ENCODE measurements at regions not wholly inside any gene's neighbourhood (a gene's known extent, or its start where the extent isn't known, plus 50 kb on each side); places are given as distances from the start of the nearest gene placed in this dataset.

GRCh38 chr5:126098330-126099017 lies 324.7 kb upstream of the GRAMD2B start:
- no peaks in the 10 kb centered on the region for H3K27me3 ChIP-seq (ENCODE audit: low read length)
- H3K4me1 ChIP-seq (ENCODE audit: low read length), result no peaks in the 10 kb centered on the region
- no peak overlapping the region for H3K27ac ChIP-seq (ENCODE audit: low read length)
- no peaks in the 10 kb centered on the region for H3K36me3 ChIP-seq (ENCODE audit: insufficient read depth, low read length)
- no peak overlapping the region for H3K4me3 ChIP-seq (ENCODE audit: low read length)
- H3K79me2 ChIP-seq (ENCODE audit: low read length), result no peaks in the 10 kb centered on the region
- H4K20me1 ChIP-seq (ENCODE audit: insufficient read depth, low read depth, low read length), result no peaks in the 10 kb centered on the region
- H3K4me2 ChIP-seq (ENCODE audit: low read depth, low read length, poor library complexity, severe bottlenecking), result no peak overlapping the region
- no peaks in the 10 kb centered on the region; the same call in none of the 2 replicates for H3K9me3 ChIP-seq (ENCODE audit: low read length)
- no peak for DNase-seq
- no peak overlapping the region for H3K9ac ChIP-seq (ENCODE audit: low read length)
- no peaks in the 10 kb centered on the region; the same call in 1 of the 2 replicates for H3K9me2 ChIP-seq (replicated peaks; ENCODE audit: insufficient read depth, low read length)
- H2AFZ ChIP-seq (ENCODE audit: low read length), result no peak overlapping the region

GRCh38 chr5:126099077-126099476 lies 324.1 kb upstream of the GRAMD2B start:
- Histone ChIP-seq H2AFZ (ENCODE audit: low read length) (no peak overlapping the region), H3K27me3 (ENCODE audit: low read length) (no peaks in the 10 kb centered on the region), H3K9me3 (ENCODE audit: low read length) (no peaks in the 10 kb centered on the region; the same call in none of the 2 replicates), H3K9ac (ENCODE audit: low read length) (no peak overlapping the region), H4K20me1 (ENCODE audit: insufficient read depth, low read depth, low read length) (no peaks in the 10 kb centered on the region), H3K79me2 (ENCODE audit: low read length) (no peaks in the 10 kb centered on the region), H3K4me2 (ENCODE audit: low read depth, low read length, poor library complexity, severe bottlenecking) (no peak overlapping the region), H3K36me3 (ENCODE audit: insufficient read depth, low read length) (no peaks in the 10 kb centered on the region), H3K4me1 (ENCODE audit: low read length) (no peaks in the 10 kb centered on the region), H3K4me3 (ENCODE audit: low read length) (no peak overlapping the region), H3K9me2 (replicated peaks; ENCODE audit: insufficient read depth, low read length) (no peaks in the 10 kb centered on the region; the same call in 1 of the 2 replicates), H3K27ac (ENCODE audit: low read length) (no peak overlapping the region)
- DNase-seq, result no peak

- Histone ChIP-seq H3K79me2 (ENCODE audit: low read length) (no peaks in the 10 kb centered on the region), H3K4me2 (ENCODE audit: low read depth, low read length, poor library complexity, severe bottlenecking) (no peak overlapping the region), H4K20me1 (ENCODE audit: insufficient read depth, low read depth, low read length) (no peaks in the 10 kb centered on the region), H3K9me3 (ENCODE audit: low read length) (no peaks in the 10 kb centered on the region; the same call in none of the 2 replicates), H3K36me3 (ENCODE audit: insufficient read depth, low read length) (no peaks in the 10 kb centered on the region), H3K9me2 (replicated peaks; ENCODE audit: insufficient read depth, low read length) (no peaks in the 10 kb centered on the region; the same call in 1 of the 2 replicates), H3K4me1 (ENCODE audit: low read length) (no peaks in the 10 kb centered on the region), H3K27me3 (ENCODE audit: low read length) (no peaks in the 10 kb centered on the region), H2AFZ (ENCODE audit: low read length) (no peak overlapping the region), H3K4me3 (ENCODE audit: low read length) (no peak overlapping the region), H3K27ac (ENCODE audit: low read length) (no peak overlapping the region), H3K9ac (ENCODE audit: low read length) (no peak overlapping the region)
- DNase-seq, result no peak
Measured at GRCh38 chr5:126100767-126101166, 322.4 kb upstream of the GRAMD2B start.

- Histone ChIP-seq H3K9ac (ENCODE audit: low read length) (no peak overlapping the region), H3K9me3 (ENCODE audit: low read length) (no peaks in the 10 kb centered on the region; the same call in none of the 2 replicates), H3K4me1 (ENCODE audit: low read length) (no peaks in the 10 kb centered on the region), H3K36me3 (ENCODE audit: insufficient read depth, low read length) (no peaks in the 10 kb centered on the region), H3K79me2 (ENCODE audit: low read length) (no peaks in the 10 kb centered on the region), H4K20me1 (ENCODE audit: insufficient read depth, low read depth, low read length) (no peaks in the 10 kb centered on the region), H3K4me2 (ENCODE audit: low read depth, low read length, poor library complexity, severe bottlenecking) (no peak overlapping the region), H3K27me3 (ENCODE audit: low read length) (no peaks in the 10 kb centered on the region), H2AFZ (ENCODE audit: low read length) (no peak overlapping the region), H3K4me3 (ENCODE audit: low read length) (no peak overlapping the region), H3K27ac (ENCODE audit: low read length) (no peak overlapping the region), H3K9me2 (replicated peaks; ENCODE audit: insufficient read depth, low read length) (no peaks in the 10 kb centered on the region; the same call in 1 of the 2 replicates)
- no peak for DNase-seq
Measured at GRCh38 chr5:126101901-126102300, 321.3 kb upstream of the GRAMD2B start.

- no peak overlapping the region for H3K4me3 ChIP-seq (ENCODE audit: low read length)
- no peak overlapping the region for H3K9ac ChIP-seq (ENCODE audit: low read length)
- no peak for DNase-seq
- no peaks in the 10 kb centered on the region for H3K79me2 ChIP-seq (ENCODE audit: low read length)
- no peak overlapping the region for H2AFZ ChIP-seq (ENCODE audit: low read length)
- H3K4me2 ChIP-seq (ENCODE audit: low read depth, low read length, poor library complexity, severe bottlenecking), result no peak overlapping the region
- H3K4me1 ChIP-seq (ENCODE audit: low read length), result no peaks in the 10 kb centered on the region
- H3K36me3 ChIP-seq (ENCODE audit: insufficient read depth, low read length), result no peaks in the 10 kb centered on the region
- H3K27ac ChIP-seq (ENCODE audit: low read length), result no peak overlapping the region
- H3K9me2 ChIP-seq (replicated peaks; ENCODE audit: insufficient read depth, low read length), result no peaks in the 10 kb centered on the region; the same call in 1 of the 2 replicates
- no peaks in the 10 kb centered on the region for H4K20me1 ChIP-seq (ENCODE audit: insufficient read depth, low read depth, low read length)
- no peaks in the 10 kb centered on the region; the same call in none of the 2 replicates for H3K9me3 ChIP-seq (ENCODE audit: low read length)
- no peaks in the 10 kb centered on the region for H3K27me3 ChIP-seq (ENCODE audit: low read length)
Measured at GRCh38 chr5:126103050-126103449, 320.2 kb upstream of the GRAMD2B start.

- Histone ChIP-seq H3K79me2 (ENCODE audit: low read length) (no peaks in the 10 kb centered on the region), H3K4me1 (ENCODE audit: low read length) (no peaks in the 10 kb centered on the region), H3K27ac (ENCODE audit: low read length) (no peak overlapping the region), H3K9ac (ENCODE audit: low read length) (no peak overlapping the region), H3K9me3 (ENCODE audit: low read length) (no peaks in the 10 kb centered on the region; the same call in none of the 2 replicates), H3K4me2 (ENCODE audit: low read depth, low read length, poor library complexity, severe bottlenecking) (no peak overlapping the region), H3K4me3 (ENCODE audit: low read length) (no peak overlapping the region), H4K20me1 (ENCODE audit: insufficient read depth, low read depth, low read length) (no peaks in the 10 kb centered on the region), H3K9me2 (replicated peaks; ENCODE audit: insufficient read depth, low read length) (no peaks in the 10 kb centered on the region; the same call in 1 of the 2 replicates), H3K27me3 (ENCODE audit: low read length) (no peaks in the 10 kb centered on the region), H3K36me3 (ENCODE audit: insufficient read depth, low read length) (no peaks in the 10 kb centered on the region), H2AFZ (ENCODE audit: low read length) (no peak overlapping the region)
- DNase-seq, result no peak
Measured at GRCh38 chr5:126103868-126104267, 319.3 kb upstream of the GRAMD2B start.

GRCh38 chr5:126104341-126104740 lies 318.9 kb upstream of the GRAMD2B start:
- H3K9me2 ChIP-seq (replicated peaks; ENCODE audit: insufficient read depth, low read length), result no peaks in the 10 kb centered on the region; the same call in 1 of the 2 replicates
- no peak for DNase-seq

GRCh38 chr5:126104951-126105350 lies 318.3 kb upstream of the GRAMD2B start:
- H3K79me2 ChIP-seq (ENCODE audit: low read length), result no peaks in the 10 kb centered on the region
- no peak overlapping the region for H2AFZ ChIP-seq (ENCODE audit: low read length)
- H3K27me3 ChIP-seq (ENCODE audit: low read length), result no peaks in the 10 kb centered on the region
- H3K4me2 ChIP-seq (ENCODE audit: low read depth, low read length, poor library complexity, severe bottlenecking), result no peak overlapping the region
- DNase-seq, result no peak
- no peak overlapping the region for H3K4me3 ChIP-seq (ENCODE audit: low read length)
- H3K9me2 ChIP-seq (replicated peaks; ENCODE audit: insufficient read depth, low read length), result no peaks in the 10 kb centered on the region; the same call in 1 of the 2 replicates
- no peak overlapping the region for H3K9ac ChIP-seq (ENCODE audit: low read length)
- no peak overlapping the region for H3K27ac ChIP-seq (ENCODE audit: low read length)
- H3K9me3 ChIP-seq (ENCODE audit: low read length), result no peaks in the 10 kb centered on the region; the same call in none of the 2 replicates
- H3K36me3 ChIP-seq (ENCODE audit: insufficient read depth, low read length), result no peaks in the 10 kb centered on the region
- no peaks in the 10 kb centered on the region for H3K4me1 ChIP-seq (ENCODE audit: low read length)
- no peaks in the 10 kb centered on the region for H4K20me1 ChIP-seq (ENCODE audit: insufficient read depth, low read depth, low read length)

More at GRCh38 chr5:126104341-126104740, 318.9 kb upstream of the GRAMD2B start:
- H3K79me2 ChIP-seq (ENCODE audit: low read length), result no peaks in the 10 kb centered on the region
- H3K36me3 ChIP-seq (ENCODE audit: insufficient read depth, low read length), result no peaks in the 10 kb centered on the region
- H3K27ac ChIP-seq (ENCODE audit: low read length), result no peak overlapping the region
- H3K4me1 ChIP-seq (ENCODE audit: low read length), result no peaks in the 10 kb centered on the region
- no peak overlapping the region for H3K4me3 ChIP-seq (ENCODE audit: low read length)
- H2AFZ ChIP-seq (ENCODE audit: low read length), result no peak overlapping the region
- H3K4me2 ChIP-seq (ENCODE audit: low read depth, low read length, poor library complexity, severe bottlenecking), result no peak overlapping the region
- no peak overlapping the region for H3K9ac ChIP-seq (ENCODE audit: low read length)
- no peaks in the 10 kb centered on the region for H3K27me3 ChIP-seq (ENCODE audit: low read length)
- no peaks in the 10 kb centered on the region; the same call in none of the 2 replicates for H3K9me3 ChIP-seq (ENCODE audit: low read length)
- no peaks in the 10 kb centered on the region for H4K20me1 ChIP-seq (ENCODE audit: insufficient read depth, low read depth, low read length)

Data from Karpas-422 (cell line).